WTC11 (cell line): ENCODE measurements at regions not wholly inside any gene's neighbourhood (a gene's known extent, or its start where the extent isn't known, plus 50 kb on each side); places are given as distances from the start of the nearest gene placed in this dataset.

Source experiments
- ATAC-seq: fragments of 200-7000 bp; cut with Tn5 transposase; 2 replicates; pipeline ENCODE4 v1.10.0; 2021; ENCODE audit warnings: mild to moderate bottlenecking, moderate library complexity
- CTCF ChIA-PET: fragments of 300-600 bp; sonication (Branson Sonifier 250); formaldehyde crosslinking; loops from one replicate; lab custom pipeline; 2021; ENCODE audit warnings: antibody characterized with exemption; lab: Charles Lee
- POLR2A ChIA-PET: fragments of 350-600 bp; sonication (Branson Sonifier 250); formaldehyde crosslinking; loops from one replicate; lab custom pipeline; 2021; ENCODE audit warnings: antibody characterized with exemption; lab: Charles Lee
- DNase-seq: peaks from one replicate; pipeline ENCODE4 v3.0.0; 2021; ENCODE audit warnings: low spot score
- H3K27ac Mint-ChIP-seq: 2 replicates; pipeline ENCODE4 v1.8.0; 2021; ENCODE audit warnings: mixed read lengths
- H3K27me3 Mint-ChIP-seq: 2 replicates; pipeline ENCODE4 v1.8.0; 2021; ENCODE audit warnings: low read depth, mild to moderate bottlenecking, moderate library complexity, mixed read lengths
- H3K36me3 Mint-ChIP-seq: 2 replicates; pipeline ENCODE4 v1.8.0; 2021; ENCODE audit warnings: mixed read lengths
- H3K4me1 Mint-ChIP-seq: 2 replicates; pipeline ENCODE4 v1.8.0; 2022; ENCODE audit warnings: mixed read lengths
- H3K4me3 Mint-ChIP-seq: 2 replicates; pipeline ENCODE4 v1.8.0; 2021; ENCODE audit warnings: mild to moderate bottlenecking, moderate library complexity, mixed read lengths
- H3K9me3 Mint-ChIP-seq: 2 replicates; pipeline ENCODE4 v1.8.0; 2021; ENCODE audit warnings: mixed read lengths
- E2F1 ChIP-seq: sonication (generic); formaldehyde crosslinking; IDR thresholded peaks from 2 replicates; pipeline ENCODE4 v1.8.0; 2022; ENCODE audit warnings: mild to moderate bottlenecking, missing genetic modification reagents
- ESRRA ChIP-seq: sonication (generic); formaldehyde crosslinking; IDR thresholded peaks from 2 replicates; pipeline ENCODE4 v1.8.1; 2022; ENCODE audit warnings: mild to moderate bottlenecking, missing genetic modification reagents, borderline replicate concordance
- GRHL2 ChIP-seq: fragments of 250-450 bp; sonication (Bioruptor Pico); IDR thresholded peaks from 2 replicates; pipeline ENCODE4 v1.8.0; 2022; ENCODE audit warnings: mild to moderate bottlenecking, moderate library complexity; ENCODE audit not compliant: insufficient replicate concordance, severe bottlenecking
- GTF2I ChIP-seq: fragments of 250-450 bp; sonication (Bioruptor Pico); conservative IDR thresholded peaks from 2 replicates; pipeline ENCODE4 v1.4.0; 2021; ENCODE audit warnings: mild to moderate bottlenecking
- IRF1 ChIP-seq: sonication (generic); formaldehyde crosslinking; IDR thresholded peaks from 2 replicates; pipeline ENCODE4 v1.8.0; 2023; ENCODE audit warnings: missing genetic modification reagents
- JUN ChIP-seq: sonication (generic); formaldehyde crosslinking; IDR thresholded peaks from 2 replicates; pipeline ENCODE4 v1.8.0; 2023; ENCODE audit warnings: mild to moderate bottlenecking, missing genetic modification reagents
- MLX ChIP-seq: sonication (generic); formaldehyde crosslinking; IDR thresholded peaks from 2 replicates; pipeline ENCODE4 v1.8.1; 2023; ENCODE audit warnings: mild to moderate bottlenecking, missing genetic modification reagents, moderate library complexity
- NFATC4 ChIP-seq: fragments of 250-450 bp; sonication (Bioruptor Pico); IDR thresholded peaks from 2 replicates; pipeline ENCODE4 v1.9.0; 2021; ENCODE audit warnings: mild to moderate bottlenecking
- NR1H2 ChIP-seq: sonication (generic); formaldehyde crosslinking; IDR thresholded peaks from 2 replicates; pipeline ENCODE4 v1.9.0; 2021; ENCODE audit warnings: mild to moderate bottlenecking, moderate library complexity, missing genetic modification reagents
- NR3C1 ChIP-seq: sonication (generic); formaldehyde crosslinking; conservative IDR thresholded peaks from 2 replicates; pipeline ENCODE4 v1.8.1; 2023; ENCODE audit warnings: low read depth, mild to moderate bottlenecking, missing genetic modification reagents
- PREB ChIP-seq: sonication (generic); formaldehyde crosslinking; IDR thresholded peaks from 2 replicates; pipeline ENCODE4 v1.8.1; 2022; ENCODE audit warnings: mild to moderate bottlenecking, missing genetic modification reagents, moderate library complexity, borderline replicate concordance
- TEAD1 ChIP-seq: sonication (generic); formaldehyde crosslinking; IDR thresholded peaks from 2 replicates; pipeline ENCODE4 v1.8.0; 2022; ENCODE audit warnings: mild to moderate bottlenecking, missing genetic modification reagents
- ZNF138 ChIP-seq: sonication (generic); formaldehyde crosslinking; conservative IDR thresholded peaks from 2 replicates; pipeline ENCODE4 v1.8.1; 2022; ENCODE audit warnings: mild to moderate bottlenecking, moderate library complexity, missing genetic modification reagents
- ZNF232 ChIP-seq: sonication (generic); formaldehyde crosslinking; IDR thresholded peaks from 2 replicates; pipeline ENCODE4 v1.8.0; 2022; ENCODE audit warnings: mild to moderate bottlenecking, missing genetic modification reagents
- ZNF317 ChIP-seq: sonication (generic); formaldehyde crosslinking; IDR thresholded peaks from 2 replicates; pipeline ENCODE4 v1.8.1; 2023; ENCODE audit warnings: low read depth, mild to moderate bottlenecking, moderate library complexity, missing genetic modification reagents, borderline replicate concordance
- ZNF512 ChIP-seq: sonication (generic); formaldehyde crosslinking; IDR thresholded peaks from 2 replicates; pipeline ENCODE4 v1.8.1; 2022; ENCODE audit warnings: missing genetic modification reagents, borderline replicate concordance
- ZSCAN18 ChIP-seq: fragments of 250-450 bp; sonication (Bioruptor Pico); IDR thresholded peaks from 2 replicates; pipeline ENCODE4 v2.1.2; 2022; ENCODE audit warnings: mild to moderate bottlenecking, moderate library complexity
- TF ChIP-seq, protein P1 (sequence below): sonication (generic); formaldehyde crosslinking; IDR thresholded peaks from 2 replicates; pipeline ENCODE4 v1.8.0; 2022; ENCODE audit warnings: mild to moderate bottlenecking, missing genetic modification reagents
- TF ChIP-seq, protein P2 (sequence below): sonication (generic); formaldehyde crosslinking; IDR thresholded peaks from 2 replicates; pipeline ENCODE4 v1.8.0; 2022; ENCODE audit warnings: mild to moderate bottlenecking, missing genetic modification reagents
- TF ChIP-seq, protein P3 (sequence below): fragments of 250-450 bp; sonication (Bioruptor Pico); IDR thresholded peaks from 2 replicates; pipeline ENCODE4 v1.9.0; 2021; ENCODE audit warnings: mild to moderate bottlenecking, borderline replicate concordance

- no peak for TF ChIP-seq PREB (CRISPR knock-in tag)
- no peak for TF ChIP-seq NR3C1 (CRISPR knock-in tag)
- TF ChIP-seq ZSCAN18: no peak
- no peak for TF ChIP-seq MLX (CRISPR knock-in tag)
- no peak for TF ChIP-seq TEAD1 (CRISPR knock-in tag)
- no peak for TF ChIP-seq NFATC4 (CRISPR knock-in tag)
- TF ChIP-seq IRF1: no peak
- TF ChIP-seq, all 79 proteins: peak for 0
These were observed 116.1 kb upstream of the BACH2 start (continued) for GRCh38 chr6:90412538-90413369.

- DNase-seq: no peak
- Mint-ChIP-seq H3K27ac (no peak overlapping the region), H3K4me1 (peaks cover 33% of the 10 kb centered on the region), H3K9me3 (peaks cover 9% of the 10 kb centered on the region), H3K36me3 (peaks cover 5% of the 10 kb centered on the region; the same call in 1 of the 2 replicates), H3K4me3 (no peak overlapping the region), H3K27me3 (peaks cover 42% of the 10 kb centered on the region)
- CTCF ChIA-PET: interaction anchor here (2.2 to 2.5 kb wide), 2 partner anchors 18 to 65 kb away, joined by 6 to 9 read pairs; no protein-coding TSS in a partner anchor
- POLR2A ChIA-PET: interaction anchor here (0.6 kb wide), 1 partner anchor 193 kb away, joined by 4 read pairs; no protein-coding TSS in a partner anchor
- ATAC-seq: no peak
- TF ChIP-seq TEAD1 (CRISPR knock-in tag) (no peak), GTF2I (CRISPR knock-in tag) (no peak), ZNF138 (no peak), ZNF512 (CRISPR knock-in tag) (no peak), ZNF317 (no peak), ZNF232 (no peak), ESRRA (no peak), NFATC4 (CRISPR knock-in tag) (no peak), GRHL2 (CRISPR knock-in tag) (no peak), JUN (CRISPR knock-in tag) (no peak), E2F1 (CRISPR knock-in tag) (no peak), NR1H2 (CRISPR knock-in tag) (no peak)
- TF ChIP-seq, protein P1, sequence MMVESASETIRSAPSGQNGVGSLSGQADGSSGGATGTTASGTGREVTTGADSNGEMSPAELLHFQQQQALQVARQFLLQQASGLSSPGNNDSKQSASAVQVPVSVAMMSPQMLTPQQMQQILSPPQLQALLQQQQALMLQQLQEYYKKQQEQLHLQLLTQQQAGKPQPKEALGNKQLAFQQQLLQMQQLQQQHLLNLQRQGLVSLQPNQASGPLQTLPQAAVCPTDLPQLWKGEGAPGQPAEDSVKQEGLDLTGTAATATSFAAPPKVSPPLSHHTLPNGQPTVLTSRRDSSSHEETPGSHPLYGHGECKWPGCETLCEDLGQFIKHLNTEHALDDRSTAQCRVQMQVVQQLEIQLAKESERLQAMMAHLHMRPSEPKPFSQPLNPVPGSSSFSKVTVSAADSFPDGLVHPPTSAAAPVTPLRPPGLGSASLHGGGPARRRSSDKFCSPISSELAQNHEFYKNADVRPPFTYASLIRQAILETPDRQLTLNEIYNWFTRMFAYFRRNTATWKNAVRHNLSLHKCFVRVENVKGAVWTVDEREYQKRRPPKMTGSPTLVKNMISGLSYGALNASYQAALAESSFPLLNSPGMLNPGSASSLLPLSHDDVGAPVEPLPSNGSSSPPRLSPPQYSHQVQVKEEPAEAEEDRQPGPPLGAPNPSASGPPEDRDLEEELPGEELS: no peak
- TF ChIP-seq, protein P2, sequence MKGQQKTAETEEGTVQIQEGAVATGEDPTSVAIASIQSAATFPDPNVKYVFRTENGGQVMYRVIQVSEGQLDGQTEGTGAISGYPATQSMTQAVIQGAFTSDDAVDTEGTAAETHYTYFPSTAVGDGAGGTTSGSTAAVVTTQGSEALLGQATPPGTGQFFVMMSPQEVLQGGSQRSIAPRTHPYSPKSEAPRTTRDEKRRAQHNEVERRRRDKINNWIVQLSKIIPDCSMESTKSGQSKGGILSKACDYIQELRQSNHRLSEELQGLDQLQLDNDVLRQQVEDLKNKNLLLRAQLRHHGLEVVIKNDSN (CRISPR knock-in tag): no peak
- TF ChIP-seq, protein P3, sequence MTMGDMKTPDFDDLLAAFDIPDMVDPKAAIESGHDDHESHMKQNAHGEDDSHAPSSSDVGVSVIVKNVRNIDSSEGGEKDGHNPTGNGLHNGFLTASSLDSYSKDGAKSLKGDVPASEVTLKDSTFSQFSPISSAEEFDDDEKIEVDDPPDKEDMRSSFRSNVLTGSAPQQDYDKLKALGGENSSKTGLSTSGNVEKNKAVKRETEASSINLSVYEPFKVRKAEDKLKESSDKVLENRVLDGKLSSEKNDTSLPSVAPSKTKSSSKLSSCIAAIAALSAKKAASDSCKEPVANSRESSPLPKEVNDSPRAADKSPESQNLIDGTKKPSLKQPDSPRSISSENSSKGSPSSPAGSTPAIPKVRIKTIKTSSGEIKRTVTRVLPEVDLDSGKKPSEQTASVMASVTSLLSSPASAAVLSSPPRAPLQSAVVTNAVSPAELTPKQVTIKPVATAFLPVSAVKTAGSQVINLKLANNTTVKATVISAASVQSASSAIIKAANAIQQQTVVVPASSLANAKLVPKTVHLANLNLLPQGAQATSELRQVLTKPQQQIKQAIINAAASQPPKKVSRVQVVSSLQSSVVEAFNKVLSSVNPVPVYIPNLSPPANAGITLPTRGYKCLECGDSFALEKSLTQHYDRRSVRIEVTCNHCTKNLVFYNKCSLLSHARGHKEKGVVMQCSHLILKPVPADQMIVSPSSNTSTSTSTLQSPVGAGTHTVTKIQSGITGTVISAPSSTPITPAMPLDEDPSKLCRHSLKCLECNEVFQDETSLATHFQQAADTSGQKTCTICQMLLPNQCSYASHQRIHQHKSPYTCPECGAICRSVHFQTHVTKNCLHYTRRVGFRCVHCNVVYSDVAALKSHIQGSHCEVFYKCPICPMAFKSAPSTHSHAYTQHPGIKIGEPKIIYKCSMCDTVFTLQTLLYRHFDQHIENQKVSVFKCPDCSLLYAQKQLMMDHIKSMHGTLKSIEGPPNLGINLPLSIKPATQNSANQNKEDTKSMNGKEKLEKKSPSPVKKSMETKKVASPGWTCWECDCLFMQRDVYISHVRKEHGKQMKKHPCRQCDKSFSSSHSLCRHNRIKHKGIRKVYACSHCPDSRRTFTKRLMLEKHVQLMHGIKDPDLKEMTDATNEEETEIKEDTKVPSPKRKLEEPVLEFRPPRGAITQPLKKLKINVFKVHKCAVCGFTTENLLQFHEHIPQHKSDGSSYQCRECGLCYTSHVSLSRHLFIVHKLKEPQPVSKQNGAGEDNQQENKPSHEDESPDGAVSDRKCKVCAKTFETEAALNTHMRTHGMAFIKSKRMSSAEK: no peak
These were observed 114.7 kb upstream of the BACH2 start for GRCh38 chr6:90411292-90411781.
